ENCODE measurements at regions not wholly inside any gene's neighbourhood (a gene's known extent, or its start where the extent isn't known, plus 50 kb on each side); places are given as distances from the start of the nearest gene placed in this dataset.

GRCh38 chr2:47259829-47260228 lies 83.5 kb upstream of the CALM2 start:
- ATAC-seq: no peak
- no peak for TF ChIP-seq ZFP3 (CRISPR knock-in tag; IDR thresholded peaks at IDR 0.05)
- TF ChIP-seq TOX (CRISPR knock-in tag; IDR thresholded peaks at IDR 0.05; ENCODE audit: borderline replicate concordance): no peak
- TF ChIP-seq ZFP30 (CRISPR knock-in tag; IDR thresholded peaks at IDR 0.05): no peak
- no peak for TF ChIP-seq ZC3H10 (CRISPR knock-in tag; IDR thresholded peaks at IDR 0.05)
- TF ChIP-seq, protein P1, sequence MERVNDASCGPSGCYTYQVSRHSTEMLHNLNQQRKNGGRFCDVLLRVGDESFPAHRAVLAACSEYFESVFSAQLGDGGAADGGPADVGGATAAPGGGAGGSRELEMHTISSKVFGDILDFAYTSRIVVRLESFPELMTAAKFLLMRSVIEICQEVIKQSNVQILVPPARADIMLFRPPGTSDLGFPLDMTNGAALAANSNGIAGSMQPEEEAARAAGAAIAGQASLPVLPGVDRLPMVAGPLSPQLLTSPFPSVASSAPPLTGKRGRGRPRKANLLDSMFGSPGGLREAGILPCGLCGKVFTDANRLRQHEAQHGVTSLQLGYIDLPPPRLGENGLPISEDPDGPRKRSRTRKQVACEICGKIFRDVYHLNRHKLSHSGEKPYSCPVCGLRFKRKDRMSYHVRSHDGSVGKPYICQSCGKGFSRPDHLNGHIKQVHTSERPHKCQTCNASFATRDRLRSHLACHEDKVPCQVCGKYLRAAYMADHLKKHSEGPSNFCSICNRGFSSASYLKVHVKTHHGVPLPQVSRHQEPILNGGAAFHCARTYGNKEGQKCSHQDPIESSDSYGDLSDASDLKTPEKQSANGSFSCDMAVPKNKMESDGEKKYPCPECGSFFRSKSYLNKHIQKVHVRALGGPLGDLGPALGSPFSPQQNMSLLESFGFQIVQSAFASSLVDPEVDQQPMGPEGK (CRISPR knock-in tag; IDR thresholded peaks at IDR 0.05; ENCODE audit: borderline replicate concordance): no peak
- TF ChIP-seq ARNTL (CRISPR knock-in tag; IDR thresholded peaks at IDR 0.05; ENCODE audit: borderline replicate concordance, low read depth): no peak
- TF ChIP-seq PPARA (CRISPR knock-in tag; IDR thresholded peaks at IDR 0.05; ENCODE audit: borderline replicate concordance): no peak

- TF ChIP-seq POU6F1 (CRISPR knock-in tag; IDR thresholded peaks at IDR 0.05; ENCODE audit: borderline replicate concordance, low read depth) (no peak), ISL1 (CRISPR knock-in tag; IDR thresholded peaks at IDR 0.05) (no peak), ESRRG (CRISPR knock-in tag; IDR thresholded peaks at IDR 0.05) (no peak), RARB (CRISPR knock-in tag; IDR thresholded peaks at IDR 0.05) (no peak), PPARA (CRISPR knock-in tag; IDR thresholded peaks at IDR 0.05; ENCODE audit: borderline replicate concordance) (no peak)
- no peak for ATAC-seq
Observed at GRCh38 chr2:47257946-47258348, 81.6 kb upstream of the CALM2 start.

- ATAC-seq: no peak
- no peak for TF ChIP-seq OSR1 (CRISPR knock-in tag; IDR thresholded peaks at IDR 0.05)
- no peak for TF ChIP-seq TOX (CRISPR knock-in tag; IDR thresholded peaks at IDR 0.05; ENCODE audit: borderline replicate concordance)
- no peak for TF ChIP-seq ZNF565 (CRISPR knock-in tag; conservative IDR thresholded peaks at IDR 0.05; ENCODE audit: low read depth)
- no peak for TF ChIP-seq CSDC2 (CRISPR knock-in tag; IDR thresholded peaks at IDR 0.05)
- TF ChIP-seq BACH2 (CRISPR knock-in tag; IDR thresholded peaks at IDR 0.05; ENCODE audit: borderline replicate concordance): no peak
- no peak for TF ChIP-seq ZNF8 (CRISPR knock-in tag; IDR thresholded peaks at IDR 0.05)
- no peak for TF ChIP-seq POU6F1 (CRISPR knock-in tag; IDR thresholded peaks at IDR 0.05; ENCODE audit: borderline replicate concordance, low read depth)
- TF ChIP-seq PPARA (CRISPR knock-in tag; IDR thresholded peaks at IDR 0.05; ENCODE audit: borderline replicate concordance): no peak
- no peak for TF ChIP-seq GLIS3 (CRISPR knock-in tag; IDR thresholded peaks at IDR 0.05)
- TF ChIP-seq ZNF70 (CRISPR knock-in tag; IDR thresholded peaks at IDR 0.05): no peak
- no peak for TF ChIP-seq ZFP30 (CRISPR knock-in tag; IDR thresholded peaks at IDR 0.05)
- no peak for TF ChIP-seq ARNTL (CRISPR knock-in tag; IDR thresholded peaks at IDR 0.05; ENCODE audit: borderline replicate concordance, low read depth)
- TF ChIP-seq ZC3H10 (CRISPR knock-in tag; IDR thresholded peaks at IDR 0.05): no peak
- TF ChIP-seq TSHZ2 (CRISPR knock-in tag; IDR thresholded peaks at IDR 0.05): no peak
- TF ChIP-seq ZFP3 (CRISPR knock-in tag; IDR thresholded peaks at IDR 0.05): no peak
- TF ChIP-seq SNAI2 (CRISPR knock-in tag; IDR thresholded peaks at IDR 0.05): no peak
Observed at GRCh38 chr2:47256416-47257087, 80.2 kb upstream of the CALM2 start.

DNA sequence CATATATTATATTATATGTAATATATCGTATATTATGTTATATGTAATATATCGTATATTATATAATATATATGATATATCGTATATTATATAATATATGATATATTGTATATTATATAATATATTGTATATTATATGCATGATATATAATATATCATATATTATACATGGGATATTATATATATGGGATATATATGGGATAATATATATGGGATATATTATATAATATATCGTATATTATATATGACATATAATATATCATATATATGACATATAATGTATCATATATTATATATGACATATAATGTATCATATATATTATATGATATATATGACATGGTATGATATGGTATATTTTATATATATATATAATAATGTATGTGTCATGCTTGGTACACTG lies 79.5 kb upstream of the CALM2 start:
- ATAC-seq: no peak
- TF ChIP-seq PPARA (CRISPR knock-in tag; IDR thresholded peaks at IDR 0.05; ENCODE audit: borderline replicate concordance) (no peak), ZNF70 (CRISPR knock-in tag; IDR thresholded peaks at IDR 0.05) (no peak), BACH2 (CRISPR knock-in tag; IDR thresholded peaks at IDR 0.05; ENCODE audit: borderline replicate concordance) (no peak)
